ENCODE measurements at regions not wholly inside any gene's neighbourhood (a gene's known extent, or its start where the extent isn't known, plus 50 kb on each side); places are given as distances from the start of the nearest gene placed in this dataset.

DNA sequence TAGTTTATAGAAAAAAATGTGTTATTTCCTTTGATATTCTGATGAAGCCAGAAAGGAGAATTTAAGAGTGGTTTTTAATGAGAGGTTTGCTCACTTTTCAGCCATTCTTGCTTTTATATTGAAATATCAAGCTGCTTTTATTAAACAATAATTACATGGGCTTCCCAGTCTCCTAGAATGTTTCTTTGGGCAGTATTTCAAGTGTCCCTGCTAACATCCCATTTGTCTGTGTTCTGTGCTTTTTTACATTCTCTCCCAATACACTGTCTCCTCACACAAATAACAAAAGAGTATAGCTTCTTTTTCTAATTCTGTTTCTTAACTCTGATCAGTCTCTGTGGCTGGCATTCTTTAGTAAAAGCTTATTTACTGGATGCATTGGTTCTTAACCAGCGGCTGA, 145.4 kb downstream of the TPH2 start:
- no peak for TF ChIP-seq GATA2 (IDR thresholded peaks at IDR 0.05; ENCODE audit: low read depth, low read length)
- no peak for TF ChIP-seq GATA3 (IDR thresholded peaks at IDR 0.05; ENCODE audit: low read depth, low read length)

Measured in SH-SY5Y (cell line).